GM19351 (cell line): ENCODE measurements at regions not wholly inside any gene's neighbourhood (a gene's known extent, or its start where the extent isn't known, plus 50 kb on each side); places are given as distances from the start of the nearest gene placed in this dataset.

Source experiments
- ATAC-seq: cut with Tn5 transposase; IDR thresholded peaks from one replicate; pipeline ENCODE4 v1.9.1; 2021; ENCODE audit warnings: mild to moderate bottlenecking, moderate library complexity; ENCODE audit not compliant: unreplicated experiment

GRCh38 chr3:167895684-167896083 is 160.2 kb downstream of the SERPINI1 start:
- ATAC-seq, result no peak

GRCh38 chr3:167895178-167895577 is 159.7 kb downstream of the SERPINI1 start:
- ATAC-seq, result no peak

DNA sequence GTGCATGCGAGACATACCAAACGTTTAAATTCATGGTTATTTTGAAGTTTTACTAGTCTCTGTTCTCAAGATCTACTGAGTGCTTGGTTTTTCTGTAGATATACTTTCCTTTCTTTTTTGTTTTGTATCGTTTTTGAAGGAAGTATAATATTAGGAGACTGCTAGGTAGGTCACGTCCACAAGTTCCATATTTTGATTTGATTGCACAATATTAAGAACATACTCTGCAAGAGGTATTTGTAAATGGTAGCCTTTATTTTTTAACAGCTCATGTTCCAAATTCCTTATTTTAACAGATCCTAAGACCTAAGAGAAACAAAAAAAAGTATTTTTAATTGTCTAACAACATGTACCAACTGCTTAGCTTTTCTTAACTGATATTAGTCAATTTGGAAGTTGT is 156.7 kb downstream of the SERPINI1 start:
- ATAC-seq, result no peak

- ATAC-seq, result no peak
These were observed 151.6 kb downstream of the SERPINI1 start for GRCh38 chr3:167887096-167887495.

- no peak for ATAC-seq
These were observed 151.2 kb downstream of the SERPINI1 start for GRCh38 chr3:167886690-167887089.

GRCh38 chr3:167885277-167885676 is 149.8 kb downstream of the SERPINI1 start:
- no peak for ATAC-seq

DNA sequence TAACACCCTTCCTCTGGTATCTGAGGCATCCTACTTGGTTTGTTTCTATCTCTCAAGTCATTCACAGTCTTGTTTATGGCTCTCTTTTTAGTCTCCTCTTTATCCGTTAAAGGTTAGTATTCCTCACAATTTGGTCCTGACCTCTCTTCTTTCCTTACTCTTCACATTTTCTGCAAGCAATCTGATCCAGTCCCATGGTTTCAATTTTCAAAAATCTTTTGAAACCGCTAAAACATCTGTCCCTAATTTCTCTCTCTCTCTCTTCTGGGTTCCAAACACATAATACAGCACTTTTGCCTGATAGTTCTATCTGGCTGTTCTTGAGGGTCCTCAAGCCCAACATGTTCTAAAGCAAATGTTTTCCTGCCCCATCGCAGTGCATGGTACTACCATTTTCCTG is 149.0 kb downstream of the SERPINI1 start:
- ATAC-seq, result no peak

- no peak for ATAC-seq
These were observed 147.9 kb downstream of the SERPINI1 start for GRCh38 chr3:167883452-167883851.

- ATAC-seq, result peak; percentile 89
These were observed 146.6 kb downstream of the SERPINI1 start for GRCh38 chr3:167882057-167882667.

DNA sequence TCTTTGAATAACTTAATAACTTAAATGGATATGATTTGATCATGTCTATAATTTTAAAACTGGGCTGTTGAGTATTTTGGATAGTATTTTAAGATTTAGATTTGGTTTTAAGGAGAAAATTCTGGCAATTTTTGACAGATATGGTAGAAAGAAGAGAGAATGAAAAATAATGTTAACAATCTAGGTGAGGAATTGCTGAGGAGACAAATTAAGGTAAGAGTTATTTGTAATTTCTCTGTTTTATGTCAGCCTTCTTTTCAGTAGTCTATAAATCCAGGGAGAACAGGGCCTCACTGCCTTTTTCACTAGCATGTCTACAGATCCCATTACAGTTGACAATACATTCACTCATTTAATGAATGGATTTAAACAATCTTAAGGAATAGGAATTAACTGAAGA is 144.7 kb downstream of the SERPINI1 start:
- no peak for ATAC-seq

DNA sequence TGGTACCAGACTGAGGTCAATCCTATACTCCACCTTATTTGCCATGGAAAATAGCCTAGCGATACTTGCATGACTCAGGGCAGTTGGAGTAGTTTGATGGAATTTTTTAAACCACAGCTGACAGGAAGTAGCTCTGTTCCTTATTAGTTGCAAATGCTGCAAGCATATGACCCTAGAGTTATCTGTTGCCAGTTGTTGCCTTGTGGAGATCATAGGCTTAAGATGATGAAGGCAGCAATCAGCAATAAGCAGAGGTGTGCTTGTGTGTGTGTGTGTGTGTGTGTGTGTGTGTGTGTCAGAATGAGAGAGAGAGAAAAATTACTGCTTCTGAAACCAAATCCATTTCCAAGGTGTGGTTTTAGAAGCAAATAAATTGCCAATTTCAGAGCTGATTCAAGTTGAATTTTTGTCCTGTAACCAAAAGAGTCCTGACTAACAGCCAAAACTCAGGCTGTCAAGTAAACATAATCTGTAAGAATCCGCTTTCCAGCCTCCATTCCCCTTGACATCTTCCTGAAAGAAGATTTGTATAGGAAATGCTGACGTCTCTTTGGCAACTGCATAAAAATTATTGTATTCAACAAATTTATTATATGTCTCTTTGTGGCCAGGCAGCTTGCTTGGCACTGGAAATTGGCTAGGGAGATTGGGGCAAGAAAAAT is 141.2 kb downstream of the SERPINI1 start:
- ATAC-seq, result no peak
